Esophagus squamous epithelium (tissue), 4 donors: ENCODE measurements at regions not wholly inside any gene's neighbourhood (a gene's known extent, or its start where the extent isn't known, plus 50 kb on each side); places are given as distances from the start of the nearest gene placed in this dataset.

Experiments used
- CTCF ChIP-seq, 6 experiments: fragments of 450-650 bp in 4 of 6; fragments of 200-600 bp in 2 of 6; sonication (generic) in 2 of 6; IDR thresholded peaks; one replicate each; pipeline ENCODE4 v1.5.1; 2016 to 2019; ENCODE audit warnings: antibody characterized with exemption in 6 of 6, mild to moderate bottlenecking in 4 of 6, moderate library complexity in 4 of 6
- POLR2A ChIP-seq, 4 donors: fragments of 450-650 bp; IDR thresholded peaks; one replicate each; pipeline ENCODE4 v1.6.1; 2017; ENCODE audit warnings: antibody characterized with exemption in 4 of 4, mild to moderate bottlenecking in 4 of 4, moderate library complexity in 3 of 4

GRCh38 chr3:154818676-154819255 is 261.4 kb upstream of the MME start:
- TF ChIP-seq CTCF (IDR thresholded peaks at IDR 0.05): no peak
- no peak for TF ChIP-seq POLR2A (IDR thresholded peaks at IDR 0.05)
